ENCODE measurements at regions not wholly inside any gene's neighbourhood (a gene's known extent, or its start where the extent isn't known, plus 50 kb on each side); places are given as distances from the start of the nearest gene placed in this dataset.

- Histone ChIP-seq H3K4me1 (no peaks in the 10 kb centered on the region), H3K9me3 (no peaks in the 10 kb centered on the region), H3K36me3 (no peaks in the 10 kb centered on the region), H3K27me3 (no peaks in the 10 kb centered on the region), H3K4me3 (replicated peaks in 1 of 3) (no peak overlapping the region), H3K27ac (no peak overlapping the region)
- 72 to 79% methylated on average over 10 of the region's 10 CpGs for WGBS, 2 donors
- intact Hi-C loops (cut with DNase I) = no loop called here
- no peak for DNase-seq
- TF ChIP-seq CTCF (IDR thresholded peaks at IDR 0.05) (no peak), POLR2A (IDR thresholded peaks at IDR 0.05) (no peak)
Observed at GRCh38 chr16:9409560-9410493, 318.4 kb downstream of the HAPSTR1 start.

GRCh38 chr16:9411426-9411825, 320.0 kb downstream of the HAPSTR1 start:
- no peak for TF ChIP-seq CTCF (IDR thresholded peaks at IDR 0.05)
- TF ChIP-seq POLR2A (IDR thresholded peaks at IDR 0.05) = no peak
- no peak for DNase-seq
- Histone ChIP-seq H3K27ac (no peak overlapping the region), H3K36me3 (no peaks in the 10 kb centered on the region), H3K4me1 (no peaks in the 10 kb centered on the region), H3K27me3 (no peaks in the 10 kb centered on the region), H3K9me3 (no peaks in the 10 kb centered on the region), H3K4me3 (replicated peaks in 1 of 3) (no peak overlapping the region)
- intact Hi-C loops (cut with DNase I) = no loop called here
- WGBS, 2 donors = 66 to 70% methylated on average over 7 of the region's 7 CpGs

GRCh38 chr16:9412031-9412914, 320.8 kb downstream of the HAPSTR1 start:
- Histone ChIP-seq H3K4me3 (replicated peaks in 1 of 3) (no peak overlapping the region), H3K36me3 (no peaks in the 10 kb centered on the region), H3K27me3 (no peaks in the 10 kb centered on the region), H3K4me1 (no peaks in the 10 kb centered on the region), H3K9me3 (no peaks in the 10 kb centered on the region), H3K27ac (no peak overlapping the region)
- DNase-seq = no peak
- intact Hi-C loops (cut with DNase I) = no loop called here
- TF ChIP-seq POLR2A (IDR thresholded peaks at IDR 0.05) (no peak), CTCF (IDR thresholded peaks at IDR 0.05) (no peak)
- WGBS, 2 donors = 77 to 88% methylated on average over 9 of the region's 9 CpGs

GRCh38 chr16:9412915-9413264, 321.4 kb downstream of the HAPSTR1 start:
- no peak for DNase-seq
- 65 to 89% methylated on average over 5 of the region's 5 CpGs for WGBS, 2 donors

More at GRCh38 chr16:9412915-9413264, 321.4 kb downstream of the HAPSTR1 start:
- no peak for TF ChIP-seq CTCF (IDR thresholded peaks at IDR 0.05)
- no peak for TF ChIP-seq POLR2A (IDR thresholded peaks at IDR 0.05)
- H3K4me1 ChIP-seq = no peaks in the 10 kb centered on the region
- intact Hi-C loops (cut with DNase I) = no loop called here
- no peak overlapping the region for H3K4me3 ChIP-seq (replicated peaks in 1 of 3)
- no peaks in the 10 kb centered on the region for H3K36me3 ChIP-seq
- H3K27me3 ChIP-seq = no peaks in the 10 kb centered on the region
- H3K9me3 ChIP-seq = no peaks in the 10 kb centered on the region
- H3K27ac ChIP-seq = no peak overlapping the region

Measured in thyroid gland (tissue), 4 donors.